CD8-positive, alpha-beta memory T cell (primary cell): ENCODE measurements at regions not wholly inside any gene's neighbourhood (a gene's known extent, or its start where the extent isn't known, plus 50 kb on each side); places are given as distances from the start of the nearest gene placed in this dataset.
A peak's percentile ranks its signal among the peaks of the same experiment; 100 is the strongest.
"Not testable (repeated sequence)": the region's sequence is repeated elsewhere in the genome, so short reads cannot be mapped to it uniquely, and the experiment has no call there.

ENCODE experiments used
- CTCF ChIA-PET: fragments of 350-600 bp; sonication (Branson Sonifier 250); formaldehyde crosslinking; loops from one replicate; lab custom pipeline; 2021; ENCODE audit warnings: antibody characterized with exemption; lab: Charles Lee
- POLR2A ChIA-PET: fragments of 350-600 bp; sonication (Branson Sonifier 250); formaldehyde crosslinking; loops from one replicate; lab custom pipeline; 2021; ENCODE audit warnings: antibody characterized with exemption; lab: Charles Lee
- DNase-seq, 5 donors: peaks; one replicate each; pipeline versions ENCODE4 v3.0.0 to v3.0.0-alpha.2; 2020 to 2022; ENCODE audit warnings: mixed read lengths in 1 of 5
- H3K27ac ChIP-seq: one replicate; pipeline ENCODE4 v1.7.0; 2013; ENCODE audit warnings: low read depth, mild to moderate bottlenecking, low read length, moderate library complexity
- H3K27me3 ChIP-seq: 2 replicates; pipeline ENCODE4 v1.7.0; 2013; ENCODE audit warnings: low read length, mild to moderate bottlenecking; ENCODE audit not compliant: insufficient read depth, poor library complexity, severe bottlenecking
- H3K36me3 ChIP-seq: 2 replicates; pipeline ENCODE4 v1.7.0; 2013; ENCODE audit warnings: mild to moderate bottlenecking, low read length, moderate library complexity; ENCODE audit not compliant: insufficient read depth
- H3K4me1 ChIP-seq: 2 replicates; pipeline ENCODE4 v1.7.0; 2013; ENCODE audit warnings: mild to moderate bottlenecking, low read length, moderate library complexity; ENCODE audit not compliant: insufficient read depth
- H3K4me3 ChIP-seq: 2 replicates; pipeline ENCODE4 v1.7.0; 2013; ENCODE audit warnings: mild to moderate bottlenecking, low read length
- H3K9me3 ChIP-seq: 2 replicates; pipeline ENCODE4 v1.7.0; 2013; ENCODE audit warnings: mild to moderate bottlenecking, low read length
- H3K27ac Mint-ChIP-seq, 8 donors: one replicate each; pipeline ENCODE4 v1.8.0; 2020 to 2021; ENCODE audit warnings: mixed read lengths in 8 of 8, mild to moderate bottlenecking in 6 of 8, inconsistent platforms in 3 of 8, moderate library complexity in 3 of 8
- H3K27me3 Mint-ChIP-seq, 2 donors: one replicate each; pipeline ENCODE4 v1.8.0; 2020 to 2021; ENCODE audit warnings: mixed read lengths in 2 of 2, mild to moderate bottlenecking in 1 of 2, moderate library complexity in 1 of 2
- H3K36me3 Mint-ChIP-seq, 3 donors: one replicate each; pipeline ENCODE4 v1.8.0; 2020 to 2021; ENCODE audit warnings: mixed read lengths in 3 of 3, inconsistent platforms in 1 of 3, mild to moderate bottlenecking in 1 of 3
- H3K4me1 Mint-ChIP-seq, 3 donors: one replicate each; pipeline ENCODE4 v1.8.0; 2020 to 2021; ENCODE audit warnings: mixed read lengths in 3 of 3, inconsistent platforms in 1 of 3, mild to moderate bottlenecking in 1 of 3
- H3K4me3 Mint-ChIP-seq, 7 donors: one replicate each; pipeline ENCODE4 v1.8.0; 2020 to 2021; ENCODE audit warnings: mixed read lengths in 7 of 7, mild to moderate bottlenecking in 6 of 7, moderate library complexity in 4 of 7, inconsistent platforms in 2 of 7
- H3K9me3 Mint-ChIP-seq, 5 donors: one replicate each; pipeline ENCODE4 v1.8.0; 2020 to 2022; ENCODE audit warnings: mixed read lengths in 5 of 5, mild to moderate bottlenecking in 3 of 5, moderate library complexity in 2 of 5, inconsistent platforms in 1 of 5

- CTCF ChIA-PET: interaction anchor here (0.8 kb wide), 1 partner anchor 39 kb away, joined by 3 read pairs; no protein-coding TSS in a partner anchor
- H3K27ac Mint-ChIP-seq: no peak overlapping the region
- H3K27ac ChIP-seq: no peak overlapping the region
Measured at GRCh38 chr14:97109234-97109633, 312.1 kb downstream of the VRK1 start.

GRCh38 chr14:97113339-97113738, 316.2 kb downstream of the VRK1 start:
- POLR2A ChIA-PET: no interaction called here
- Histone ChIP-seq H3K36me3 (no peaks in the 10 kb centered on the region), H3K27me3 (no peaks in the 10 kb centered on the region), H3K4me3 (no peak overlapping the region), H3K9me3 (no peaks in the 10 kb centered on the region), H3K4me1 (peaks cover 9% of the 10 kb centered on the region), H3K27ac (no peak overlapping the region)
- DNase-seq: no peak
- Mint-ChIP-seq H3K36me3 (peaks cover 0 to 13% (median 0%) of the 10 kb centered on the region in 3 donors), H3K4me1 (peaks cover 3 to 16% (median 12%) of the 10 kb centered on the region in 3 donors), H3K27ac (no peak overlapping the region), H3K4me3 (no peak overlapping the region), H3K27me3 (peaks cover 9 to 25% of the 10 kb centered on the region in 2 donors), H3K9me3 (peaks cover 0 to 13% (median 10%) of the 10 kb centered on the region in 5 donors)
- CTCF ChIA-PET: interaction anchor here (1.2 kb wide), 1 partner anchor 31 kb away, joined by 3 read pairs; no protein-coding TSS in a partner anchor

More at GRCh38 chr14:97109234-97109633, 312.1 kb downstream of the VRK1 start:
- POLR2A ChIA-PET: interaction anchor here (0.6 kb wide), 1 partner anchor 111 kb away, joined by 3 read pairs; no protein-coding TSS in a partner anchor
- Mint-ChIP-seq H3K9me3 (peaks cover 0 to 13% (median 10%) of the 10 kb centered on the region in 5 donors), H3K4me1 (peaks cover 3 to 10% (median 7%) of the 10 kb centered on the region in 3 donors), H3K4me3 (no peak overlapping the region), H3K36me3 (peaks cover 0 to 19% (median 0%) of the 10 kb centered on the region in 3 donors), H3K27me3 (peaks cover 16 to 25% of the 10 kb centered on the region in 2 donors)
- no peaks in the 10 kb centered on the region for H3K27me3 ChIP-seq
- no peaks in the 10 kb centered on the region for H3K9me3 ChIP-seq
- no peak overlapping the region for H3K4me3 ChIP-seq
- H3K4me1 ChIP-seq: no peaks in the 10 kb centered on the region
- no peak for DNase-seq
- H3K36me3 ChIP-seq: no peaks in the 10 kb centered on the region

DNA sequence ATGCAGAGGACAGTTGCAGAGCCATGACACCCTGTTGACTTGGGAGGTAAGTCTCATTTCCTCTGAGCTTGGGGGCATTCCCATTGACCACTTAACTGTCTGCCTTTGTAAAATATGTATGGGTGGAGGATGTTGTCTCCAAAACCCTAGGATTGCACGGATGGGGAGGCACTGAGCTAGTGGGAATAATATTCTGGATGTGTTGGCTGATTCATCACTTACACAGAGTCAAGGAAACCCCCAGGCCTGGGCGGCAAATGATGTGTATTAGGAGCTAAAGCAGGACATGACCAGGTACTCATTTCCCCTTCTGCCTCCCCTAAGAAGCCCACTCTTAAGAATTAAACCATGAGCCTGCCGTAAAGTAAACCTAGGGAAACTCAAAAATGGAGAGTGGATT, 319.4 kb downstream of the VRK1 start:
- Mint-ChIP-seq H3K36me3 (no peaks in the 10 kb centered on the region), H3K27me3 (peaks cover 5 to 15% of the 10 kb centered on the region in 2 donors), H3K9me3 (no peaks in the 10 kb centered on the region), H3K4me3 (no peak overlapping the region), H3K27ac (no peak overlapping the region), H3K4me1 (peaks cover 25 to 47% (median 44%) of the 10 kb centered on the region in 3 donors)
- ChIA-PET CTCF (no interaction called here), POLR2A (no interaction called here)
- Histone ChIP-seq H3K4me1 (peaks cover 39% of the 10 kb centered on the region), H3K27me3 (no peaks in the 10 kb centered on the region), H3K4me3 (no peak overlapping the region), H3K27ac (no peak overlapping the region), H3K9me3 (no peaks in the 10 kb centered on the region), H3K36me3 (no peaks in the 10 kb centered on the region)
- no peak for DNase-seq

DNA sequence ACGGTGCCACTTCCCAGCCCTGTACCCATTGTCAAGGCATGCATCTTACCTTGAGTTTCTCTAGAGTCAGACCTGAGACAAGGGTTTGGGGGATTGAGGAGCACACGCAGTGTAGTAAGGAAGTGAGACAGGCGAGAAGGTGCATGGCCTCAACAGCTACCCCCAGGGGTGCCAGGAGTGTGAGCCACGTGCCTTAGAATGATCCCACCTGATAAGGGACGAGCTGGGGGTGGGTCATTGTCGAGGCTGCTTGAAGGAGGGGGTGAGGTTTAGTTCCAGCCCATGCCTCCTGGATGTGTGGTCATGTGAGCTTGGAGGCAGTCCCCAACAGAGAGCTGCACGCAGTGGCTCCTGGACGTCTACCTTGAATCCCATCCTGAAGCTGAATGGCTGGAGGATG, 320.5 kb downstream of the VRK1 start:
- no peaks in the 10 kb centered on the region for H3K9me3 ChIP-seq
- H3K36me3 ChIP-seq: no peaks in the 10 kb centered on the region
- Mint-ChIP-seq H3K36me3 (no peaks in the 10 kb centered on the region), H3K27ac (no peak overlapping the region), H3K9me3 (no peaks in the 10 kb centered on the region), H3K27me3 (peaks cover 5 to 15% of the 10 kb centered on the region in 2 donors), H3K4me1 (peaks cover 27 to 55% (median 51%) of the 10 kb centered on the region in 3 donors), H3K4me3 (no peak overlapping the region)
- no peak for DNase-seq
- H3K27me3 ChIP-seq: no peaks in the 10 kb centered on the region
- no peak overlapping the region for H3K4me3 ChIP-seq
- ChIA-PET CTCF (no interaction called here), POLR2A (no interaction called here)
- peaks cover 39% of the 10 kb centered on the region for H3K4me1 ChIP-seq
- no peak overlapping the region for H3K27ac ChIP-seq

- Histone ChIP-seq H3K4me1 (peaks cover 39% of the 10 kb centered on the region), H3K36me3 (no peaks in the 10 kb centered on the region), H3K9me3 (no peaks in the 10 kb centered on the region), H3K27ac (no peak overlapping the region), H3K4me3 (peak overlapping the region; percentile 6), H3K27me3 (no peaks in the 10 kb centered on the region)
- peaks cover 0 to 1% (median 0%) of the 10 kb centered on the region in 3 donors for H3K36me3 Mint-ChIP-seq
- peaks cover 27 to 55% (median 51%) of the 10 kb centered on the region in 3 donors for H3K4me1 Mint-ChIP-seq
- H3K27me3 Mint-ChIP-seq: peaks cover 0 to 1% of the 10 kb centered on the region in 2 donors
- H3K4me3 Mint-ChIP-seq: peak overlapping the region in 6 of 7 donors; percentile 23 to 81 (median 62)
- CTCF ChIA-PET: interaction anchor here (0.7 to 1.2 kb wide), 2 partner anchors 12 to 14 kb away, joined by 3 read pairs; no protein-coding TSS in a partner anchor
- DNase-seq: no peak
- H3K9me3 Mint-ChIP-seq: no peaks in the 10 kb centered on the region
- H3K27ac Mint-ChIP-seq: peak overlapping the region; percentile 40 to 98 (median 92)
- POLR2A ChIA-PET: no interaction called here
Measured at GRCh38 chr14:97120204-97120603, 323.0 kb downstream of the VRK1 start.

DNA sequence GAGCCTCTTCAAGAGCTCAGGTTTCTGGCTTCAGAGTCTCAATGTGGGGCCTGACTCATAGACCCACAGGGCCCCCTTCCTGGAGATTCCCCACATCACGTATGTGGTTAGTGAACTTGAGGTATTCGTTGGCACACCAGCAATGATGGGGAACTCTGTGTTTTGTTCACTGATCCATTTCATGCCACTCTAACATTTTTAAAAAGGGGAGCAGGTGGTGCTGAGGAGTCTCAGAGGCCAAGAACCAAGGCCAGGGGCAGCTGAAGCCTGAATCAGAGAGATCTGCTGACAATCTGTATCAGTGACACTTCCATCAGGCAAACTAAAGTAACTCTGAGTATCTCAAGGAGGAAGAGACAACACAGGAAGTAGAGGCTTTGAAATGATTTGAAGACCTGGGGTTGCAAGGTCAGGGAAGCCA, 323.4 kb downstream of the VRK1 start:
- Histone ChIP-seq H3K27me3 (no peaks in the 10 kb centered on the region), H3K9me3 (no peaks in the 10 kb centered on the region), H3K4me3 (no peak overlapping the region), H3K36me3 (no peaks in the 10 kb centered on the region), H3K4me1 (peaks cover 39% of the 10 kb centered on the region), H3K27ac (no peak overlapping the region)
- Mint-ChIP-seq H3K27ac (peak overlapping the region; percentile 40 to 98 (median 92)), H3K9me3 (no peaks in the 10 kb centered on the region), H3K4me3 (peak overlapping the region in 6 of 7 donors; percentile 53 to 81 (median 72)), H3K36me3 (peaks cover 0 to 1% (median 0%) of the 10 kb centered on the region in 3 donors), H3K4me1 (peaks cover 27 to 55% (median 51%) of the 10 kb centered on the region in 3 donors), H3K27me3 (no peaks in the 10 kb centered on the region)
- ChIA-PET POLR2A (no interaction called here), CTCF (interaction anchor here (0.7 to 1.2 kb wide), 2 partner anchors 11 to 15 kb away, joined by 3 read pairs; no protein-coding TSS in a partner anchor)
- peak in 3 of 5 donors; percentile 17 to 73 (median 59) for DNase-seq

DNA sequence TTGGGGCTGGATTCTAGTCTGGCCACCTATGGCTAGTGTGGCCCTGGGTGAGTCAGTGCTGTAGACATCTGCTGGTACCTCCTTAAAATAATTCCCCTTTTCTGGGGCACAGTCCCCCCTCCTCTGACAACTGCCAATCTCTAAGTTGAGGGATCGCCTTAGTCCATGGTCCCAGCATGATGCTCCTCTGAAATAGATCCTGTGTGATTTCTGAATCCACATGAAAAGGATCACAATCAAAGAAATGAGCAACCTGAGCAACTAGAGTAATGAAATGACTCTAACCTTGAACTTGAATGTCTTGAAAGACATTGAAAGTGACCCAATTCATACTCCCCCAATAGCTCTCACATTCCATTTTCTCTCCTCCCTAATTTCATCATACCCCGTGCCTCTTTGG, 332.5 kb downstream of the VRK1 start:
- ChIA-PET POLR2A (no interaction called here), CTCF (no interaction called here)
- no peak overlapping the region for H3K4me3 Mint-ChIP-seq
- Histone ChIP-seq H3K27me3 (no peaks in the 10 kb centered on the region), H3K36me3 (no peaks in the 10 kb centered on the region), H3K9me3 (no peaks in the 10 kb centered on the region), H3K4me3 (no peak overlapping the region), H3K27ac (no peak overlapping the region), H3K4me1 (no peaks in the 10 kb centered on the region)
- no peaks in the 10 kb centered on the region for H3K4me1 Mint-ChIP-seq
- H3K27me3 Mint-ChIP-seq: peaks cover 0 to under 1% of the 10 kb centered on the region in 2 donors
- H3K9me3 Mint-ChIP-seq: peaks cover 0 to 2% (median 0%) of the 10 kb centered on the region in 5 donors
- DNase-seq: no peak
- peaks cover 0 to 5% (median 0%) of the 10 kb centered on the region in 3 donors for H3K36me3 Mint-ChIP-seq
- no peak overlapping the region for H3K27ac Mint-ChIP-seq

GRCh38 chr14:97135847-97136246, 338.7 kb downstream of the VRK1 start:
- CTCF ChIA-PET, H3K27me3 ChIP-seq, H3K4me1 ChIP-seq, H3K4me3 Mint-ChIP-seq, H3K4me1 Mint-ChIP-seq, POLR2A ChIA-PET, H3K4me3 ChIP-seq, H3K9me3 ChIP-seq, H3K36me3 ChIP-seq, H3K9me3 Mint-ChIP-seq, H3K27me3 Mint-ChIP-seq, H3K27ac ChIP-seq, DNase-seq: not testable (repeated sequence)
- H3K27ac Mint-ChIP-seq: peak overlapping the region in 3 of 8 donors; percentile 19 to 61 (median 46)
- peaks cover 0 to 15% (median 0%) of the 10 kb centered on the region in 3 donors for H3K36me3 Mint-ChIP-seq
